ENCODE measurements at regions not wholly inside any gene's neighbourhood (a gene's known extent, or its start where the extent isn't known, plus 50 kb on each side); places are given as distances from the start of the nearest gene placed in this dataset.
"Not testable (repeated sequence)": the region's sequence is repeated elsewhere in the genome, so short reads cannot be mapped to it uniquely, and the experiment has no call there.

DNA sequence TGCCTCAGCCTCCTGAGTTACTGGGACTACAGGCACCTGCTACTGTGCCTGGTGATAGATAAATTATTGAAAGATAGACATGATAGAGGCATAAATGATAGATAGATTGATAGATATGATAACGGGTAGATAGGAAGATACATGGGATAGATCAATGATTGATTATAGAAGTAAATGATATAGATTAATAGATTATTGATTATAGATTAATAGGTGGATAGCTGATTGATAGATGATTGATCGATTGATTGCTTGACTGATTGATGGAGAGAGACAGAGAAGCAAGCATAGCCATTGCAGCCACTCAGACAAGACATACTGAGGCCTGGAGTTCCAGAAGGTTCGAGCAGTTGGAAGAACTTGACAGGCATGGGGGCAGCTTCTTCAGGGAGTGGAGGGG lies 3024.8 kb upstream of the TEKT4 start:
- TF ChIP-seq, protein P1, sequence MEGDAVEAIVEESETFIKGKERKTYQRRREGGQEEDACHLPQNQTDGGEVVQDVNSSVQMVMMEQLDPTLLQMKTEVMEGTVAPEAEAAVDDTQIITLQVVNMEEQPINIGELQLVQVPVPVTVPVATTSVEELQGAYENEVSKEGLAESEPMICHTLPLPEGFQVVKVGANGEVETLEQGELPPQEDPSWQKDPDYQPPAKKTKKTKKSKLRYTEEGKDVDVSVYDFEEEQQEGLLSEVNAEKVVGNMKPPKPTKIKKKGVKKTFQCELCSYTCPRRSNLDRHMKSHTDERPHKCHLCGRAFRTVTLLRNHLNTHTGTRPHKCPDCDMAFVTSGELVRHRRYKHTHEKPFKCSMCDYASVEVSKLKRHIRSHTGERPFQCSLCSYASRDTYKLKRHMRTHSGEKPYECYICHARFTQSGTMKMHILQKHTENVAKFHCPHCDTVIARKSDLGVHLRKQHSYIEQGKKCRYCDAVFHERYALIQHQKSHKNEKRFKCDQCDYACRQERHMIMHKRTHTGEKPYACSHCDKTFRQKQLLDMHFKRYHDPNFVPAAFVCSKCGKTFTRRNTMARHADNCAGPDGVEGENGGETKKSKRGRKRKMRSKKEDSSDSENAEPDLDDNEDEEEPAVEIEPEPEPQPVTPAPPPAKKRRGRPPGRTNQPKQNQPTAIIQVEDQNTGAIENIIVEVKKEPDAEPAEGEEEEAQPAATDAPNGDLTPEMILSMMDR (IDR thresholded peaks at IDR 0.05) = not testable (repeated sequence)
- TF ChIP-seq POLR2A (IDR thresholded peaks at IDR 0.05) = not testable (repeated sequence)
